SH-SY5Y (cell line): ENCODE measurements at regions not wholly inside any gene's neighbourhood (a gene's known extent, or its start where the extent isn't known, plus 50 kb on each side); places are given as distances from the start of the nearest gene placed in this dataset.
A peak's percentile ranks its signal among the peaks of the same experiment; 100 is the strongest.

Experiments used
- GATA2 ChIP-seq: IDR thresholded peaks from 2 replicates; pipeline ENCODE4 v1.6.1; 2011; ENCODE audit warnings: mild to moderate bottlenecking, low read depth, low read length
- GATA3 ChIP-seq: IDR thresholded peaks from 2 replicates; pipeline ENCODE4 v1.6.1; 2011; ENCODE audit warnings: low read depth, mild to moderate bottlenecking, low read length, moderate library complexity

DNA sequence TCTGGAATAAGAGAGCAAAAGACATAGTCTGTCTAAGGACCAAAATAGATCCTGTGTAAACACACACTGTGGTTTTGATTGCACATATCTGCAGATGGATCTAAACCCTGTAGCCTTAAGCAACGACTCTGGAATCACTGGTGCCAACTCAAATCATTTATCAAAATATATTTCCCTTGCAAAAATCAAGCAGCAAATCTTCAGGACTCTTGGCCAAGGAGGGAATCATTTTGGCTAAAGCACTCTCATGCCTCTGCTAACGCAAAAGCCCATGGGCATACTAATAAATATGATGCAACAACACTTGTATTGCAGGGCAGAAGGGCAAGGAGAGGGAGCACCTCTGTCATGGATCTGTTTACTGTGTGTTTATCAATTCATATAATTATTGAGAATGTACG is 155.4 kb upstream of the DUSP10 start:
- TF ChIP-seq GATA2 = peak; percentile 99
- peak; percentile 98 for TF ChIP-seq GATA3
